H7 (cell line): ENCODE measurements at regions not wholly inside any gene's neighbourhood (a gene's known extent, or its start where the extent isn't known, plus 50 kb on each side); places are given as distances from the start of the nearest gene placed in this dataset.
"Not testable (repeated sequence)": the region's sequence is repeated elsewhere in the genome, so short reads cannot be mapped to it uniquely, and the experiment has no call there.

Experiments
- DNase-seq: peaks from one replicate; pipeline ENCODE4 v3.0.0; 2012
- H3K27me3 ChIP-seq: 2 replicates; pipeline ENCODE4 v1.6.0; 2011; ENCODE audit warnings: mild to moderate bottlenecking, low read length; ENCODE audit not compliant: control insufficient read depth, insufficient read depth
- H3K36me3 ChIP-seq: replicated peaks from 2 replicates; pipeline ENCODE4 v1.5.1; 2011; ENCODE audit warnings: low read length; ENCODE audit not compliant: control insufficient read depth, insufficient read depth
- H3K4me3 ChIP-seq: 2 replicates; pipeline ENCODE4 v1.5.1; 2011; ENCODE audit warnings: low read depth, mild to moderate bottlenecking, control low read depth, low read length, moderate library complexity; ENCODE audit not compliant: insufficient read depth

GRCh38 chr16:59651662-59652061, 917.5 kb upstream of the GOT2 start:
- H3K36me3 ChIP-seq: no peaks in the 10 kb centered on the region
- H3K27me3 ChIP-seq: no peaks in the 10 kb centered on the region
- H3K4me3 ChIP-seq: no peak overlapping the region
- no peak for DNase-seq

GRCh38 chr16:59645194-59645593, 911.1 kb upstream of the GOT2 start:
- no peaks in the 10 kb centered on the region for H3K36me3 ChIP-seq
- no peaks in the 10 kb centered on the region for H3K27me3 ChIP-seq
- H3K4me3 ChIP-seq: no peak overlapping the region
- DNase-seq: no peak

- Histone ChIP-seq H3K4me3 (no peak overlapping the region), H3K36me3 (no peaks in the 10 kb centered on the region), H3K27me3 (no peaks in the 10 kb centered on the region)
- no peak for DNase-seq
Measured at GRCh38 chr16:59635674-59636073, 901.6 kb upstream of the GOT2 start.

GRCh38 chr16:59634951-59635350, 900.8 kb upstream of the GOT2 start:
- H3K27me3 ChIP-seq: no peaks in the 10 kb centered on the region
- H3K4me3 ChIP-seq: no peak overlapping the region
- no peaks in the 10 kb centered on the region for H3K36me3 ChIP-seq
- no peak for DNase-seq

- H3K36me3 ChIP-seq: no peaks in the 10 kb centered on the region
- H3K27me3 ChIP-seq: no peaks in the 10 kb centered on the region
- no peak for DNase-seq
- H3K4me3 ChIP-seq: no peak overlapping the region
Measured at GRCh38 chr16:59634004-59634579, 900.0 kb upstream of the GOT2 start.

GRCh38 chr16:59632276-59632855, 898.2 kb upstream of the GOT2 start:
- Histone ChIP-seq H3K36me3 (no peaks in the 10 kb centered on the region), H3K27me3 (no peaks in the 10 kb centered on the region), H3K4me3 (no peak overlapping the region)
- DNase-seq: no peak

- H3K4me3 ChIP-seq, DNase-seq: not testable (repeated sequence)
Measured at GRCh38 chr16:59624381-59624780, 890.3 kb upstream of the GOT2 start.

GRCh38 chr16:59614466-59615240, 880.5 kb upstream of the GOT2 start:
- Histone ChIP-seq H3K4me3 (no peak overlapping the region), H3K36me3 (no peaks in the 10 kb centered on the region), H3K27me3 (no peaks in the 10 kb centered on the region; the same call in 1 of the 2 replicates)
- no peak for DNase-seq

More at GRCh38 chr16:59624381-59624780, 890.3 kb upstream of the GOT2 start:
- not testable (repeated sequence) for H3K36me3 ChIP-seq, H3K27me3 ChIP-seq

- H3K36me3 ChIP-seq, H3K27me3 ChIP-seq, H3K4me3 ChIP-seq, DNase-seq: not testable (repeated sequence)
Measured at GRCh38 chr16:59612910-59613620, 878.9 kb upstream of the GOT2 start.

- H3K36me3 ChIP-seq: no peaks in the 10 kb centered on the region
- no peaks in the 10 kb centered on the region; the same call in 1 of the 2 replicates for H3K27me3 ChIP-seq
- DNase-seq: no peak
- H3K4me3 ChIP-seq: no peak overlapping the region
Measured at GRCh38 chr16:59612094-59612493, 878.0 kb upstream of the GOT2 start.

- H3K4me3 ChIP-seq: no peak overlapping the region
- H3K27me3 ChIP-seq: no peaks in the 10 kb centered on the region; the same call in 1 of the 2 replicates
- no peak for DNase-seq
Measured at GRCh38 chr16:59611556-59611955, 877.4 kb upstream of the GOT2 start.

GRCh38 chr16:59605706-59606105, 871.6 kb upstream of the GOT2 start:
- Histone ChIP-seq H3K36me3 (no peaks in the 10 kb centered on the region), H3K27me3 (no peaks in the 10 kb centered on the region; the same call in 1 of the 2 replicates), H3K4me3 (no peak overlapping the region)
- DNase-seq: no peak

More at GRCh38 chr16:59611556-59611955, 877.4 kb upstream of the GOT2 start:
- no peaks in the 10 kb centered on the region for H3K36me3 ChIP-seq

GRCh38 chr16:59604354-59604753, 870.2 kb upstream of the GOT2 start:
- no peaks in the 10 kb centered on the region; the same call in 1 of the 2 replicates for H3K27me3 ChIP-seq
- DNase-seq: no peak
- H3K4me3 ChIP-seq: no peak overlapping the region
- H3K36me3 ChIP-seq: no peaks in the 10 kb centered on the region

- H3K36me3 ChIP-seq: no peaks in the 10 kb centered on the region
- no peaks in the 10 kb centered on the region for H3K27me3 ChIP-seq
- DNase-seq: no peak
- H3K4me3 ChIP-seq: no peak overlapping the region
Measured at GRCh38 chr16:59601452-59601851, 867.3 kb upstream of the GOT2 start.
